Stimulated activated CD4-positive, alpha-beta T cell treated with anti-CD3 and anti-CD28 coated beads, Interleukin-15, amount 100 ng/mL, for 1 hour (primary cell): ENCODE measurements at regions not wholly inside any gene's neighbourhood (a gene's known extent, or its start where the extent isn't known, plus 50 kb on each side); places are given as distances from the start of the nearest gene placed in this dataset.

Source experiments
- DNase-seq, 2 donors: peaks; one replicate each; pipeline ENCODE4 v3.0.0-alpha.2; 2020; ENCODE audit warnings: low read depth in 1 of 2, low spot score in 1 of 2

DNA sequence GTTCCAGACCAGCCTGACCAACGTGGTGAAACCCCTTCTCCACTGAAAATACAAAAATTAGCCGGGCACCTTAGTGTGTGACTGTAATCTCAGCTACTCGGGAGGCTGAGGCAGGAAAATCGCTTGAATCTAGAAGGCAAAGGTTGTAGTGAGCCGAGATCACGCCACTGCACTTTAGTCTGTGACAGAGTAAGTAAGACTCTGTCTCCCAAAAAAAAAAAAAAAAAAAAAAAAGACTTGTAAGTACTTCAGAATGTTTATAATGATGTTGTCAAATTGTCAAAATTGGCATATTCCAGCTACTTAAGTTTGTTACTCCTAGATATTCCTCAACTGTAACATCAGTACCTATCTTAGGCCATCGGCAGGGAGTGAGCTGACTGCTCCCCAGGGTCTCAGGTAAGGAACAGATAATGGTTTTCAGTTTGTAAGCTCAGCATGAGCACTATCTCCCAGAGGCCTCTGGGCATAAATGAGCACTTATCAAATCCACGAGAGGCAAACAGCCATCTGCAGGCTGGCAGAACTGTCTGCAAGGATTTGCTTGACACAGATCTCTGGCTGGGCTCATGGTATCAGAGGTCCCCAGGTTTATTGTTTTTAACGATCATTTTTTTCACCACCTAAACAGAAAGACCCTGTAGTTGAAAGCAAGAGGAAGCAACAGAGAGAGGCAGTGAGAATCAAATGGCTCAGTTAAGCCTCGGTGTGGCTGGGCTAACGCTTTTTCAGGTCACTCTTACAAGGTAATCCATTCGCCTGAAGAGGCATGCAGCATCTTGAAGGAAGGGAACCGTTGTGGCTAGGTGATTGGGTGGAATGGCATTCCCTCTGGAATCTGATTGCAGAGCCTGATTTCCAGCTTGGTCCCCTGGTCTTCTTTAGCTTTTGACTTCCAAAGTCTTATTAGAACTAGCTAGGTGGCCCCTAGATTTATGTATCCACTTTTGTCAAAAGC lies 115.9 kb downstream of the LY86 start:
- DNase-seq: no peak

DNA sequence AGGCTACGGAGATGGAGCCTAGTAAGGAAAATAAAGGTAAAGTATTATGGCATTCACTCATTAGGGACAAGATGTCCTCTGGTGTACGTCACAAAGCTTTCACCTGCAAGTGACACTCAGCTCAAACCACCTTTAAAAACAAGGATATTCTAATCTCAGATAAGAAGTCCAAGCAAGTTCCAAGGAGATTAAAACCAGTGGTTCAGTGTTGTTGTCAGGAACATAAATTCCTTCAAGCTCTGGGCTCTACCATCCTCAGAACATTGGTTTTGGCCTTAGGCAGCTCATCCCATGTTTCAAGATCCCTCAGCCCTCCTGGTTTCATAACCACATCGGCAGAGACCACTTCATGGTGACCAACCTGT lies 116.5 kb downstream of the LY86 start:
- no peak for DNase-seq

DNA sequence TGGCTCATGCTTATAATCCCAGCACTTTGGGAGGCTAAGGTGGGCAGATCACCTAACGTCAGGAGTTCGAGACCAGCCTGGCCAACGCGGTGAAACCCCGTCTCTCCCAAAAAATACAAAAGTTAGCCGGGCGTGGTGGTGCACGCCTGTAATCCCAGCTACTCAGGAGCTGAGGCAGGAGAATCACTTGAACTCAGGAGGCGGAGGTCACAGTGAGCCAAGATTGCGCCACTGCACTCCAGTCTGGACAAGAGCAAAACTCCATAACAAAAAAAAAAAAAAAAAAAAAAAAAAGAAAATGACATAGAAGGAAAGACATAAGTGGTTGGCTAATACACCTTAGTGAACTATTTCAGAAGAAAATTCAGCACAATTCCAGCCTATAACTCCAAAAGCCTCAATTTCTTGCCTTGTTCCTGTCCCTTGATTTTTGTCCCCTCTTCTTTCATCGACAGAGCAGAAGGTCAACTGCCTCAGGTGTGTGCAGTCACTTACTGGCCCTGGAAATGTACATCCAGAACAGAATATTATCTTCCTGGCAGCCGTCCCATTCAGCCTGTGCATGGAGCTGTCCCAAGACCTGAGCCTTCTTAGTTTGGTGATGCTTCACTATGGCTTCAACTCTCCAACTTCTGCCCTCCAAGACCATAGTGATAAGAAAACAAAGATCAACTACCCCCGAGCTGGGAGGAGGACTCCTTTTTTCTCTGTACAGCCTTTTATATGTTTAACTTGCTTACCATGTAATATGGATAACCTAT lies 117.6 kb downstream of the LY86 start:
- DNase-seq: no peak

DNA sequence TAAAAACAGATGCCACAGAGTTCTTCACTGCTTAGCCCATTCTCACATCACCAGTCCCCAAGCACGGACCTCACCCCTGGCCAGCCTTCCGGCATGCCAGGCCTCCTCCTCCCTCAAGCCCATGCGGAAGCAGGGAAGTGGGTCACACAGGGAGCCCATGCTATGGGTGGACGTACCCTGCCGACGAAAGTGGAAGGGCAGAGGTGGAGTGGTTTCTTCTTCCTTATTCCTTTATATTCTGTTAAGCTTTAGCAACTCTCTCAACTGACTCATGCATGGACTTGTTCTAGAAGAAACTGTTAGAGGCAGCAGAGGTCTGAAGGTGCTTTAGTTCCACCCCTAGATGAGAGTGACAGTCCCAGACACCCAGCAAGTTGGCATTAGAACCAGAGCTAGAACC lies 118.6 kb downstream of the LY86 start:
- no peak for DNase-seq

DNA sequence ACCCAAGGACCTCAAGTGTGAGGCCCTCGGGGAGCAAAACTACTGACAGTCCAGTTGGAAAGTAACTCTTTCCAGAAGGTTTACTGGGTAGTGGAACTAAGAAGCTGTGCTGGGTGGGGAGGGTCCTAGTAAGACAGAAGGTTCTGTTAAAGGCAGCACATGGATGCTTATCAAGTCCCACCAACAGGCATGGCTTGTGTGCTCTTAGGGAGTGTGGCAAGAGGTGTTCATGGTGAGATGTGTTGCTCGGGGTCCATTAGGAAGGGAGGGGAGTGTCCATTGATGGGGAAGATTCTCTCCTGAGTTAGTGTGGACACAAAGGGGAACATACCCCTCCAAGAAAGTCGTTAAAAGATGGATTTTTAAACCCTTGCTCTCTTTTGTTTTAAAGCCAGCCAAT lies 120.6 kb downstream of the LY86 start:
- no peak for DNase-seq

DNA sequence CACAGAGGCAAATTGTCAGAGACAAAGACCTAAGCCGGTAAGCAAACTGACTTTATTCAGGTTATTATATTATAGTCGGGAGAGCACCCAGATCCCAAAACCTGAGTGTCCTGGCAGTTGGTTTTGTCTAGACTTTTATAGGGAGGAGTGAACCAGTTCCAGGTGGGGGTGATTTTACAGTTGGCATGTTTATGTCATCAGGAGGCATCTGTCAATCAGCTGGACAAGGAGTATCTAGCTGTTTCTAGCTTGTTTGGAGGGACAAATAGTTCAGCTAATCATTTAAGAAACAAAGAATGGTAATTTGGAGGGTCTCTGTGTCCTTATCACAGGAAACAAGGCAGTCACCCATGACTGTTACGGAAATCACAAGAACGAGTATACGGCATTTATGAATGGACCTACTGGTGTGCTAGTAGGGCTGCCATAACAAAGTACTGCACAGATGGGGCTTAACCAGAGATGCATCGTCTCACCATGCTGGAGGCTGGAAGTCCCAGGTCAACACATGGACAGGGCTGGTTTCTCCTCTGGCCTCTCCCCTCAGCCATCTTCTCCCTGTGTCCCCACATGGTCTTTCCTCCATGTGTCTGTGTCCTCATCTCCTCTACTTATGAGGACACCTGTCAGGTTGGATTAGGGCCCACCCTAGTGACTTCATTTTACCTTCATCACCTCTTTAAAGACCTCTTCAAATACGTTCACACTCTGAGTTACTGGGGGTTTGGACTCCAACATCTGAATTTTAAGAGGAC lies 122.7 kb downstream of the LY86 start:
- DNase-seq: no peak

DNA sequence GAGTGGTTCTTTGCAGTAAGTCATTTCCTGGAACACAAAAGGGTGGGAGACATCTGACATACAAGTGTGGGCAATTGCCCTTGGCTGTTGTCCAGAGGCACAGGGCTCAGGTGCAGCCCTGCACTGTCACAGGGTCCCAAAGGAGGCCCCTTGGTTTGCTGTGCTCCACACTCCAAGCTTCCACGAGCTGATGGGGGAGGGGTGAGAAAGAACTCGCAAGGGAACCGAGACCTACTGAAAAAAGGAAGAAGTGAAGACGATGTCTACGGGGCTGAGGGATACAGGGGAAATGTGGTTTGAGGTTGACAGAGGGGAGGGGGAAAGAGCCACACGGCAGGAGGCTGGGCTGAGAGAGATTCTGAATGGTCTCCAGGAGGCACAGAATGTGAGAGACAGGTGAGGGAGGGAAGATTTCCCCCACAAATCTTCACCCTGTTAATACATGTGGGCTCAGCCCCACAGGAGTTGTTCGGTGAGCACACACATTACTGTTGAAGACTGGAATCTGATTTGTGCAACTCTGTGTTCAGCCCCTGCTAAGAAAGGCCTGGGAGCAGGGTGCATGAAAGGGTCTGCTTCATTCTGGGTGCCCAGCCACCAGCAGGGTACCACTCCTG lies 123.4 kb downstream of the LY86 start:
- no peak for DNase-seq

DNA sequence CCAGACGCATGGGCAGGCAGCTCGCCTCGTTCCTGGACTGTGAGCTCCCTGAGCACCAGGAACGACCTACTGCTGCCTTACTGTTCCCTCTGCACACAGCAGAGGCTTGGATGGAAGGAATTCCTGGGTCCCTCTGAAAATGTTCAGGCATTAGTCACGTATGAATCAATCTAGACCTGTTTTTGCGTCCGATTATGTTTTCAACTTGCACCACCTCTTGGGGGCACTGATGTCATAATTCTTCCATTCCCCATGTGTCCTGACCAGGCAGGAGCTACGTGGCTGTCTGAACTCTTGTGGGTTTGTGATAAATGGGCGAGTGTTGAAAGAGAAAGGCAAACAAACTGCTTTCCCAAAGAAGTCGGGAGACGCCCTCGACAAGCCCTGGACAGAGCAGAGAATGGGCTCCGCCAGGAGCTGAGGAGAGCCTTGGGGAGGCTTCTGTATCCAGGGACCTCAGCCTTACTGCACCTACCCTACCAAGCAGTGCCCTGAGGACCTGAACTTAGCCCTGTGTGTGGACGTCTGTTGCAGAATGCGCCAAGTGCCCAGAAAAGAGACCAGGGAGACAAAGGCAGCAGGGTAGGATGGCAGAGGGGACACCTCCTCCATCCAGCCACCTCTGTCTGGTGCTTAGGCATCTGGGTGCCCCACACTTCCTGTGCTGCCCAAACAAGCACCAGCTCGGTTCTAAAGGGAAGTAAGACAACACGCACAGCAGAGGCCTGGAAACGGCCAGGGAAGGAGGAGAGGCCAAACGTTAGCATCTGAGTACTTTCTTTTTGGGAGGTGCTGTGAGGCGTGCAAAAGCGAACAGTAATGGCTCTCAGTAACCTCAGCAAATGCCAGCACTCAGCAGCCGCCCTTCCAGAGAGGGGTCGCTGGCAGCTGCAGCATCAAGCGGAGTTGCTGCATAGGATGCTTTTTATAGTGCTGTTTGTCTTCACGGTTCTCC lies 124.2 kb downstream of the LY86 start:
- no peak for DNase-seq

DNA sequence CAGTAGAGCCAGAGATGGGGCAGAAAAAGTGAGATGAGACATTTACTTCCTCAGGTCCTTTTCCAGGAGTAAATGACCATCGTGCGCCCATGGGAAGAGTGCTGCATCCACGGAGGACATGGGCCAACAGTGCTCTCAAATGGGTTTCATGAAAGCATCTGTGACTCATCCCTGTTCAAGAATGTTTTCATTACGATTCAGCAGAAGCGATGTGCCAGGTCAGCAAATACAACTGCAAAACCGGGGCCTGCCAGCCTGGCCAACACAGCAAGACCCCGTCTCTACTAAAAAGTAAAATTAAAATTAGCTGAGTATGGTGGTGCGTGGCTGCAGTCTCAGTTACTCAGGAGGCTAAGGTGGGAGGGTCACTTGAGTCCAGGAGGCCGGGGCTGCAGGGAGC lies 125.1 kb downstream of the LY86 start:
- DNase-seq: no peak

DNA sequence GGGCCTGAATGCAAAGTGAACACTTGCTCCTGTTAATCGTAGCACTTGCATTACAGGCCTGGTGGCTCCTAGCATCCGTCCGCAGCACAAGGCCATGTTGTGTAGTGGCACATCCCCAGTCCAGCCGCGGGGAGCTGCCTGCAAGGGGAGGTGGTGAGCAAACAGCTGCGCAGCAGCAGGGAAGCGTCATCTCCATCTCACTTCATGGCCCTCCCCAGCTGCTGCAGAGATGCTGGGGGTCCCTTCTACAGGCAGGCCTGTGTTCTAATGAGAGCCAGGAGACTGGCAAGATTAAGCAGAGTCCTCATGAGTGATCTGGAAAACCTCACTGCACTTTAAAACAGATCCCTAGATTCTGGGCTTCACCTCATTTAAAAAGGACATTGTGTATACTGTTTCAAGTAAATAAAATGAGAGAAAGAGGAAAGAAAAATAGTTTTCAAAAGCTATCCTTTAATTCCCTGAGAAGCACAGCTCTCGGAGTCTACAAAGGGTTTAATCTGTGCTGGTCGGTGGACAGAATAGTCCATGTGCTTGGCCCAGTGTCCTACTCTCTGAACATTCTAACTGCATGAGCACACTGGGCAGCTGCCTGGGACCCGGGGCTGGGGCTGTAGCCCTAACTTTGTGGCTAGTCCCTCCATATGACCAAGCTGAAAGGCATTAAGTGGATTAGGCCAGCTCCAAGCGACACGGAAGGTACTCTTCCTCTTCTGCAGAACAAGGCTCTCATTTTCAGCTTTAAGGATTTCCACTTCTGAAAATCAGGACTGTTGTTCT lies 125.8 kb downstream of the LY86 start:
- no peak for DNase-seq

DNA sequence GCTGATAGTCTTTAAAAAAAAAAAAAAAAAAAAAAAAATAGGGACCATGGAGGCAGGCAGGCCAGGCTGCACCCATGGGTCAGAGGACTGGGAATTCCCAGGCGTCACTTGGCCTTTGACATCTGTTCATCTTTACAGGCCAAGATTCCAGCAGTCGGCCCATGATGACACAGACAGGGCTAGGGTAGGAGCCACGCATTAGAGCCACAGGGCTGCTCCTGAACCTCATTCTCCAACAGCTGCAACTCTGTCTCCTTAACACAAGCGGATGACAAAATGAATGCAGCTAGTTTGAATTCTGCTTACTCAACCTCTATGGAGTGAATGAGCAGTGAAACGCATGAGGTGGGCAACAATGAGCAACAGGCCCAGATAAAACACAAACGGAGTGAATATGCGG lies 126.4 kb downstream of the LY86 start:
- DNase-seq: no peak

DNA sequence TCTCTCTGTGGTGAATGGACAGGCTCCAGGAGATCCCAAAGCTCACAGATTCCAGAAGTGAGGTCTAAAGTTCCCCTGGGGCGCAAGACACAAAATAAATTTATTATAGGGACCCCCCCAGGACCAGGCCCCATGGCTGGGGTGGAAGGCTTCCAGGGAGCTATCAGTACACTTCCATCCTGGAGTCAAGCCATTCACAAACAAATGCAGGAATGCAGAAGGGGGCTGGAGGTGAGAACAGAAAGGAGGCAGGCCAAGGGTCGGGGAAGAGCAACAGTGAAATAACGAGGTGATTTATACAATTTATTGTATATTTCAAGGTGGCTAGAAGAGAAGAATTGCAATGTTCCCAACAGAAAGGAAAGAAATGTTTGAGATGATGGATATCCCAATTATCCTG lies 126.9 kb downstream of the LY86 start:
- DNase-seq: no peak

DNA sequence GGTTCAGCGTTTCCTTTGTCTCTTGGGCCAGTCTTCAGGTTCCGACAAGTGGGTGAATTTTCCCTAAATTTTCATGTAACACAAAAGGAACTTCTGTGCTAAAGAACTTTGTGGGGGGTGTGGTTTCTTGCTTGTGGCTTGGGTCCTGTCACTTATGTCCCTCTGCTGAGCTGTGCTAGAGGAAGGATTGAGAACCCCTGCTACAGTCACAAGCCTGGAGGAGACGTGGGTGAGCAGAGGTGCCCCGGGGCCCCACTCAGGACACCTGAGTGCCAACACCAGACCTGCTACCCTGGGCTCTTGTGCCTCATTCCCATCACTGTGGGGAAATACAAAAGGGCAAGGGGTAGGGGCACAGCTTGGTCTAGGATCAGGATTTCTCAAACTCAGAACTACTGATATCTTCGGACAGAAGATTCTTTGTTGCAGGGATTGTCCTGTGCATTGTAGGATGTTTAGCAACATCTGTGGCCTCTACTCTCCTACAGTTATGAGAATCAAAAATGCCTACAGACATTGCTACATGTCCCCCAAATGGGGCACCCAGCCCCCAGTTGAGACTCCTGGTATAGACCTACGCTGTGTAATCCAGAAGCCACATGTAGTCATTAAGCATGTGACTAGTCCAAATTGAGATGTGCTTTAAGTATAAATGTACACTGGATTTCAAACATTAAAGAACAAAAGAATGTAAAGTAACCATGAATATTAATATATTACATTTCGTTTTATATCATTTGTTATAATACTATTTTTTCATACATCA lies 128.7 kb downstream of the LY86 start:
- no peak for DNase-seq

DNA sequence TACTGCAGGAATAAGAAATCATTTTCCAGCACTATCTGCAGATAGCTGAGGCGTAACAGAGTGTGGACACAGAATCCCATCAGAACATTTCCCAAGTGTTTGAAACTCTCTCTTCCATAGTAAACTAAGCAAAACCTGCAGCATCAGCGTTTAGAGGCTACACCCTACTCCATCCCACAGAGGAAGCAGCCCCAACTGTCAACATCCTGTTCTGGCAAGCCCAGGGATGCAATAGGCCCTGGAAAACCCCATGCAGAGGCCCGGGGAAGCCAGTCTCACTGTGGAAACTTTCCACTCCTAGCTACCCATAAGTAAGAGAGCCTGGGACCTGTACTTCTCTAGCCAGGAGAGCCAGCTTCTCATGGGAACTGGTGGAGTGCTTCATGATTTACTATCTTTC lies 129.4 kb downstream of the LY86 start:
- DNase-seq: no peak

DNA sequence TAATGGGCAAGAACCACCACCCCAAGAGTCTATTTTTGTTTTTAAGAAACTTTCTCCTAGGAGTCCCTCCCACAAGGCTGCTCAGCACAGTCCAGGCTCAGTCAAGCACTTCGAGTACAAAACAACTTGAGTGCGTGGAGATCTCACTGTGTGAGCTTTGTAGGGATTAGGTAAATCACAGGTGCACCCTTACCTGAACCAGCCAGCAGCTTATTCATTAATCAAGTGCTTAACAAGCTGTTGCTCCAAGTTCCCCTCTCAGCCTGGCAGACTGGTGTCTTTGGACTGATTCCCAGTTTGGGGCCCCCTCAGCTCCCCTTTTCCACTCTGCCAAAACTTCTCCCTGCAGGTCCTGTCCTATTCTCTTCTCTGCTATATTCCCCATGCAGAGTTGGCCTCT lies 133.1 kb downstream of the LY86 start:
- no peak for DNase-seq

DNA sequence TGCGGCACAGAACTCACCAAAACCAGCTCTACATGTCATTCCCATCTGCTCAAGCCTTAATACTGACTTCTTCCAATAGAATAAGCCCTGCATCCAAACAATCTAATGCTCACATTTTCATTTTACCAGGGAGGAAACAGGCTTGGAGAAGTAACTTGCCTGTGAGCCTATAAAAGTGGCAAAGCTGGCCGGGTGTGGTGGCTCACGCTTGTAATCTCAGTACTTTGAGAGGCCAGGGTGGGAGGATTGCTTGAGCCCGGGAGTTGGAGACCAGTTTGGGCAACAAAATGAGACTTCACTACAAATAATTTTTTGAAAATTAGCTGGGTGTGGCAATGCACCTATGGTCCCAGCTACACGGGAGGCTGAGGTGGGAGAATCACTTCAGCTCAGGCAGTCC lies 133.7 kb downstream of the LY86 start:
- DNase-seq: no peak

DNA sequence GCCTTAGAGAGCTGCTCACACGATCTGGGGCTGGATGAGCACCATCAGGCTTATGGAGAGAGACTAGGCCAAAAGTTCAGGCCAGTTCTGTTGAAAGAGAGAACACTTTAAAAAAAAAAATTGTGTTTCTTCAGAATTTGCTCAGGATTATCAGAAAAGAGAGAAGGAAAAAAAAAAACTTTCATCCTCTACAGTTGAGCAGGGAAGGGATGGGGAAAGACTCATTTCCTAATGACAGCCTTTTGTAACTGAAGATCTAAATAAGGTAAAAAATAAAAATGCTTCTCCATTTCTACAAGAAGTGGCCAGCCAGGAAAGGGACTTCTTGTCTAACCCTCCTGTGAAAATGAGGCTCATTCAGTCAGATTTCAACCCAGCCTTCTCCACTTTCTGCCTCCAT lies 134.8 kb downstream of the LY86 start:
- DNase-seq: no peak

DNA sequence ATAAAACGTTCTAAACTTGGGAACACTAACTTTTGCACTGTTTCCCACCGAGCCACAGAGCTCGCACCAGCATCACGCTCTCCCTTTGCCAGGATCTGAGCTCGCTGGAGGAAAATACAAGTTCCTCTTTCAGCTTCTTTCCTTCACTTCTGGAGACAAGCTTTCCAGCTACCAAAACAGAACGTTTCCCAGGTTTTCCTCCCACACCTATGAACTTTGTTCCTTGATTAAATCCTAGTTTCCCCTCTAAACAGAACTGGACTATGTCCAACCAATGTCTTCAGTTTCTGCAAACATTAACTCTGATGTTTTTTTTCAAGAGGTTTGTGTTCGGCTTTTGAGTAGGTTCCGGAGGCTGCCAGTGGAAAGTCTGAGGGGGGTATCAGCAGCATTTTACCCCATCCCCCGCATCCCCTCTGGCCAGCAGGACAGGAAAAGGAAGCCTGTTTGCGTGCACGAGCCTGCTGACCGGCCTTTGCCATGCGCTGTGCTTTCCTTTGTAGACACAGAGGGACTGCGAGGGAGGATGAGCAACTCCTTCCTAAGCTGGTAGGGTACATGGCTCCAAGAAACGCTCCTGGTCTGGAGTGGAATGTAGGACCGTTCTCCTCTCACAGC lies 135.5 kb downstream of the LY86 start:
- DNase-seq: no peak
